ENCODE measurements at regions not wholly inside any gene's neighbourhood (a gene's known extent, or its start where the extent isn't known, plus 50 kb on each side); places are given as distances from the start of the nearest gene placed in this dataset.

DNA sequence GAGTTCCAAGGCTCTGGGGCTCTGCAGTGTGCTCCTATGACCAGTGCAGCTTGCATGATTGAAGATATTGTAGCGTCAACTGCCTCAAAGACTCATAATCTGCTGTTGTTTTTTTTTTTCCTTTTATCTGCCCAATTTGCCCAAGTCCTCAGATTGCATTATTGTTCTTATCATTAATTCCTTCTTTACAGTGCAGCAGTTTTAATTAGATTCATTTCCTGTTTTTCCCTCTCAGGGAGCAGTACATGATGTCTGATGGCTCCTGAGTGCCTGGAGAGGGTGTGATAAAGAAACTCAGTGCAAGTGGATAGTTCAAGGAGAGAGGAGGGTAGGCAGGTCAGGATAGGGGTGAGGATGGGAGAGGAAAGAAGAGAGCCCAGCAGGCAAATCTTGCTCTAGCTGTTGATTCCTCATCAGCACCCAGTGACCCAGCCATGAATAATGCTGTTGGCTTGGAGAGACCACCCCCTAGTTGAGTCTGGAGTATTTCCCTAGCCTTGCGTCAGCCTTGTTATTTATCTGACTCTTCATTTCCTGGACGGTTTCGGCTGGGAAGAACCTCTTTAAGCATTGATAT is 219.6 kb upstream of the SESN3 start:
- Mint-ChIP-seq H3K36me3 (ENCODE audit: low read depth) (no peaks in the 10 kb centered on the region), H3K4me3 (no peak overlapping the region), H3K9me3 (no peaks in the 10 kb centered on the region), H3K27me3 (no peaks in the 10 kb centered on the region), H3K4me1 (no peaks in the 10 kb centered on the region), H3K27ac (no peak overlapping the region)
- no peak for ATAC-seq (replicated peaks)

DNA sequence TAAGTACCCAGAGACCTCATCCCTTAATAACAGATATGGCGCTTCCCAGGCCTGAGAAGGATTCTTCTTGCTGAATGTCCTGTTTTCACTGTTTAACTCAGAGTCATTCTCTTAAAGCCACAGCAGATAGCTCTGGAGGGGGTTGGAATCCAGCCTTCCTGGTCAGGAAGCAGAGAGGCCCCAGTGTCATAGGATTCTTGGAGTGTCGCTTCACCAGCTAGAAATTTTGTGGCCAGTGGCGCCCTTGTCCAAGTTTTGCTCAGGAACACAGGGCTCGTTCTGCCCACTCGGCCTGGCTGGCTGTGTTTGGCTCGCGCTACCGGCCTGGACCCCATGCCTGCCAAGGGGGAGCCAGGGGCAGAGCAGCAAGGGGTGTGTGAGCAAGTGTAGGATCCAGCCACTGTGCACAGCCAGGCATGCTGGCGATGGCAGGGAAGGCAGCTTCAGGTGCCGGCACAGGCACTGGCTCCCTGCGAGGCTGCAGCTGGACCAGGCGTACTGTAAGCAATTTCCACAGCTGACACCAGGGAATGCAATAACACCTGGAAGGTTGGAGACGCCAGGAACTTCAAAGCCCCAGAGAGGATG is 214.8 kb upstream of the SESN3 start:
- no peak for ATAC-seq (replicated peaks)
- Mint-ChIP-seq H3K4me1 (no peaks in the 10 kb centered on the region), H3K9me3 (no peaks in the 10 kb centered on the region), H3K36me3 (ENCODE audit: low read depth) (no peaks in the 10 kb centered on the region), H3K27ac (no peak overlapping the region), H3K27me3 (no peaks in the 10 kb centered on the region), H3K4me3 (no peak overlapping the region)

DNA sequence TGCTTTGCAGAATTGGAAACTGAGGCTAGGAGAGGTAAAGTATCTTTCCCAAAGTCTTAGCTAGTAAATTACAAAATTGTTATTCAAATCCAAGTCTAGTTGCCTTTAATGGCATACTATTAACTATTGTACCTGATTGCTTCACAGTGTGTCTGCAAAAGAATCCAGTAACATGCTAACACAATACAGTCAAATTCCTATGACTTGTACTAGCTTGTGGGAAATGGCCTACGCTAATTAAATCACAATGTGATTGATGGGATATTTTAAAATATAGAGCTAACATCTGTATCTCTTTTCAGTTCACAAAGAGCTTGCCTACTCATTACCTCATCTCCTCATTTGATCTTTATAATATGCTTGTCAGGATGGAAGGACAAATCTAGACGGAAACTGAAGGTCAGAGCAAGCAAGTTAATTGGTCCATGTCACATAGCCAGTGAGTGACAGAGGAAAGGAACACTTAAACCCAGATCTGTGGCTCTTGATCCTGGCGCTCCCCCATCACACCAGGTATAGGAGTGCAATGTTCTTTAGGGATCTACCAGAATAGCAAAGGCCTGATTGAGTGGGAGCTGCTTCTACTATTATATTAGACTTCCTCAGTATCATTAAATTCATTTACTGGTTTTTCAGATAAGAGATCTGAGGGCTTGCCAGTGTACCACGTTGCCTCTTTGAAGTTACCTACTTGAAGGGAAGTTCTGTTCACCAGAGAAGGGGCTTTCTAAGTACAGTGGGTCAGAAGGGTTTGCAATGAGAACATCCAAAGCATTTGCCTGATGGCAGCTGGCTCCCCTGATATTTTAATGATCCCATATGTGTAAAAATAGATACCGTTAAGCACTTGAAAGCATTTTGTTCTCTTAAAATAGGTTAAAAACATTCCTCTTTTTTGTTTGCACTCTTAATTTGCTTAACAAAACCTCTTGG is 213.6 kb upstream of the SESN3 start:
- Mint-ChIP-seq H3K4me1 (no peaks in the 10 kb centered on the region), H3K4me3 (no peak overlapping the region), H3K9me3 (no peaks in the 10 kb centered on the region), H3K27me3 (no peaks in the 10 kb centered on the region), H3K27ac (no peak overlapping the region), H3K36me3 (ENCODE audit: low read depth) (no peaks in the 10 kb centered on the region)
- ATAC-seq (replicated peaks): no peak

DNA sequence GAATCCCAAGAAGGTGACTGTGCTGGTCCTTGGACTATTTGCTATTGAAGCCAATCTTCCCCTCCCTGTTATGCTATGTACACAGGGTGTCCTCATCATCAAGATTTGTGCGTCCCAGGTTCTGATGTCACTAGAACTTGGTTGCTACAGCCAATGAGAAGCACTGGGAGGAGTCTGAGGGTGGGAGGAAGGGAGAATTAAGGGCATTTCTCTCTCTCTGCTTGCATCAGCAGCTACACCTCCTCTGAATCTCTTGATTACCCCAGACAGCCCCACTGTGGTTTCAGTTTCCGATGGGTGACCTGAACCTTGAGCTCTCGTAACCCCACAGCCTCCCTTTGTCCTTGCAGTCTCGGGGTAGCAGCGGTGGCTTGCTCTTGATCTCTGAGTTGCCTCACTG is 212.4 kb upstream of the SESN3 start:
- H3K4me1 Mint-ChIP-seq: no peaks in the 10 kb centered on the region
- H3K4me3 Mint-ChIP-seq: no peak overlapping the region
- H3K27me3 Mint-ChIP-seq: no peaks in the 10 kb centered on the region
- no peaks in the 10 kb centered on the region for H3K36me3 Mint-ChIP-seq (ENCODE audit: low read depth)
- no peak overlapping the region for H3K27ac Mint-ChIP-seq
- no peaks in the 10 kb centered on the region for H3K9me3 Mint-ChIP-seq
- peak; percentile 77 for ATAC-seq (replicated peaks)

DNA sequence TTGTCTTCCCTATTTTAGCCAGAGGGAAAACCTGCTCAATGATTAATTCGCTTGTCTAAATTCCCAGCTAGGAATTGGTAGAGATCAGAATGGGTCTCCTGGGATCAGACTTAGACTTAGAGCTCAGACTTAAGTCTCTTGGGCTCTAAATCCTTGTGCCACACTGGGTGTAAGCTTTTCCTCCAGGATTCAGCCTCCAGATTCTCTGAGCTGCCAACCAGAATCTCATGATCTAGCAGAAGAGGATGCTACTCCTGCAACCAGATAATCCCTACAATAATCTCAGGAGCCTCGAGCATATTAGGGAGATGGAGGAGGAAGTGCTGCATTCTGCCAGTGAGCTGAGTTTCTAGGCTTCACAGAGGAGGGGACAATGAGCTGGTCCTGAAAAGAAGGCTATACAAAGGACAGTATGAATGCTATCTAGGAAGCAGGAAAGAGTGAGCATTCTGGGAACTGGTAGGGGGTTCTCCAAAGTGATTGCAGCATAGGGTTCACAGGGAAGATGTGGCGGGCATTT is 211.6 kb upstream of the SESN3 start:
- H3K36me3 Mint-ChIP-seq (ENCODE audit: low read depth): no peaks in the 10 kb centered on the region
- no peaks in the 10 kb centered on the region for H3K9me3 Mint-ChIP-seq
- no peaks in the 10 kb centered on the region for H3K4me1 Mint-ChIP-seq
- no peak for ATAC-seq (replicated peaks)
- no peaks in the 10 kb centered on the region for H3K27me3 Mint-ChIP-seq
- H3K4me3 Mint-ChIP-seq: no peak overlapping the region
- H3K27ac Mint-ChIP-seq: no peak overlapping the region

DNA sequence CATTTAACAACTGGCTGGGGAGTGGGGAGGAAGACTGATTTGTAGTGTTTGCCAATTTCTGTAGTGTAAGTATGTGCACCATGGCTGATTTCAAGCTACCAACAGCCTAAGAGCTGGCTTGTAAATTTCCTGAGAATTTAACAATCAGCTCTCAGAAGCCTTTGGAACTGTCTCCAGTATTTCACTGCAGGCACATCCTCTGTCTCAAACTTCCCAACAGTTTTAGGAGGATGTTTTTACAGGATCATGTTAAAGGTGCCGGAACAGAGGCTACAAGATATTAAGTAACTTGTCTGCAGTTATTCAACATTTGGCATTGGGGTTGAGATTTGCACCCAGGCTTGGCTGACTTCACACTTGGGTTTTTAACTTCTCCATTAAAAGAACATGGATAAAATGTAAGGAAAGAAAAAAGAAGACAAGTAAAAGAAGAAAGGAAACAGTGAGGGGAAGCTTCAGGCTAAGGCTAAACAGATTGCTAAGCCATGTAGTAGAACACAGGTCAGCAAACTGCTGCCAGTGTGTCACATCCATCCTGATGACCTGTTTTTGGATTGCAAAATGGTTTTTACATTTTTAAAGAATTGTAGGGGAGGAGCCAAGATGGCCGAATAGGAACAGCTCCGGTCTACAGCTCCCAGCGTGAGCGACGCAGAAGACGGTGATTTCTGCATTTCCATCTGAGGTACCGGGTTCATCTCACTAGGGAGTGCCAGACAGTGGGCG is 204.8 kb upstream of the SESN3 start:
- Mint-ChIP-seq H3K27ac (no peak overlapping the region), H3K36me3 (ENCODE audit: low read depth) (no peaks in the 10 kb centered on the region), H3K4me1 (no peaks in the 10 kb centered on the region), H3K27me3 (peaks cover 8% of the 10 kb centered on the region), H3K4me3 (no peak overlapping the region), H3K9me3 (no peaks in the 10 kb centered on the region)
- no peak for ATAC-seq (replicated peaks)

DNA sequence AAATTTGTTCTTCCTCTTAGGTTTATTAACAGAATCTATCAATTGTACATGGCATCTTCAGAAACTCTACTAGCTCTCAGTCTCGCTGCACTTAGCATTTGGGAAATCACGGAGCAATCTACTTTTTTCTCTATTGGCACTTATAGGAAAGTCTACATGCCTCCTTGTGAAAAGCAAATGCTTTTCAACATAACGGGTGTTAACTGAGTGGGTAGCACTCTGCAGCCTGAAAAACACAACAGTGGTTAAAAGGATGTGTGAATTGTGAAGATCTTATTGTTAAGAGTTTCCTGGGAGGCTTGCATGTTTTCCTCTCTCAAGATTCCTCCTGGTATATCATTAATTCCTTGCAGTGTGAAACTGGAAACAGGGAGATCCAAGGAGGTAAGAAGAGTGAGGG is 204.2 kb upstream of the SESN3 start:
- ATAC-seq (replicated peaks): no peak
- Mint-ChIP-seq H3K4me1 (no peaks in the 10 kb centered on the region), H3K27me3 (peaks cover 8% of the 10 kb centered on the region), H3K36me3 (ENCODE audit: low read depth) (no peaks in the 10 kb centered on the region), H3K9me3 (no peaks in the 10 kb centered on the region), H3K27ac (no peak overlapping the region), H3K4me3 (no peak overlapping the region)

DNA sequence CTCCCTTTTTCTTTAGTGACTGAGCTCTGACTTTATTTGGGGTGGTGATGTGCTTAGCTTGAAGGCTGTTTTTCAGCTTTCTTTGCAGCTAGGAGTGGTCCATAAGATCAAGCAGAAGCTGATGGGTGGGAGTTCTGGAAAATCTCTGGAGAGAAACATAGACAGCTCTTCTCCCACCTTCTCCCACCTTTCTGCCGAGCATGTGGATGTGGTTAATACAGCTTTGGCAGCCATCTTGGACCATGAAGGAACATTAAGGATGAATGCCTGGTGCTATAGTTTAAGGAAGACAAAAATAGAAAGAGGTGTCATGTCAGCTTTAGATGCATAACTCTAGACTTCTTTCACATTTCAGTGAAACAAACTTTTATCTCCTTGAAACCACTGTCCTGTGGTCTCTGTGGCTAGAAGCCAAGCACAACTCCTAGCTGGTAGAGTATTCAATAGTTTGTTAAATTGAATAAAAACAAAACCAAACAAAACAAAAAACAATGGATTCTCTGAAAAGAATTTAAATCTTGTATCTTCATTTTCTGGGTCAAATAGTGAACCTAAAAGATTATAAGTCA is 203.6 kb upstream of the SESN3 start:
- no peaks in the 10 kb centered on the region for H3K4me1 Mint-ChIP-seq
- no peak overlapping the region for H3K4me3 Mint-ChIP-seq
- no peaks in the 10 kb centered on the region for H3K36me3 Mint-ChIP-seq (ENCODE audit: low read depth)
- H3K9me3 Mint-ChIP-seq: no peaks in the 10 kb centered on the region
- no peak overlapping the region for H3K27ac Mint-ChIP-seq
- ATAC-seq (replicated peaks): no peak
- peaks cover 8% of the 10 kb centered on the region for H3K27me3 Mint-ChIP-seq

DNA sequence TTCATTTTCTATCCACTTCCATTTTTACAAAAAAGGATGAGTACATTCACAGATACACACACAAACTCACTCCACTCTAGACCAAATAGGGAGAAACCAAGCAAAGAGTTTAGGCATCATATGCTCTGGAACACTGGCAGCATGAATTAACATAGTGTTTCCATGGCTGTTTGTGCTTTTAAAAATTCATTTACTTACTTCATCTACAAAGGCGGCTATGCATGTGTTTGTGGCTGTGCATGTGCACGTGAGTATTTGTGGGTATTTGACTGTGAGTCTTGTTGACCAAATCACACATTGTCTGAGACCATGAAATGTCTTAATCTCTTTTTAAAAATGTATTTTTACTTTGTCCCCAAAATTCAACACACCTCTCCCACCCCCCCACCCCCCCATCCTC is 203.0 kb upstream of the SESN3 start:
- Mint-ChIP-seq H3K36me3 (ENCODE audit: low read depth) (no peaks in the 10 kb centered on the region), H3K27me3 (peaks cover 8% of the 10 kb centered on the region), H3K4me1 (no peaks in the 10 kb centered on the region), H3K4me3 (no peak overlapping the region), H3K27ac (no peak overlapping the region), H3K9me3 (no peaks in the 10 kb centered on the region)
- no peak for ATAC-seq (replicated peaks)

DNA sequence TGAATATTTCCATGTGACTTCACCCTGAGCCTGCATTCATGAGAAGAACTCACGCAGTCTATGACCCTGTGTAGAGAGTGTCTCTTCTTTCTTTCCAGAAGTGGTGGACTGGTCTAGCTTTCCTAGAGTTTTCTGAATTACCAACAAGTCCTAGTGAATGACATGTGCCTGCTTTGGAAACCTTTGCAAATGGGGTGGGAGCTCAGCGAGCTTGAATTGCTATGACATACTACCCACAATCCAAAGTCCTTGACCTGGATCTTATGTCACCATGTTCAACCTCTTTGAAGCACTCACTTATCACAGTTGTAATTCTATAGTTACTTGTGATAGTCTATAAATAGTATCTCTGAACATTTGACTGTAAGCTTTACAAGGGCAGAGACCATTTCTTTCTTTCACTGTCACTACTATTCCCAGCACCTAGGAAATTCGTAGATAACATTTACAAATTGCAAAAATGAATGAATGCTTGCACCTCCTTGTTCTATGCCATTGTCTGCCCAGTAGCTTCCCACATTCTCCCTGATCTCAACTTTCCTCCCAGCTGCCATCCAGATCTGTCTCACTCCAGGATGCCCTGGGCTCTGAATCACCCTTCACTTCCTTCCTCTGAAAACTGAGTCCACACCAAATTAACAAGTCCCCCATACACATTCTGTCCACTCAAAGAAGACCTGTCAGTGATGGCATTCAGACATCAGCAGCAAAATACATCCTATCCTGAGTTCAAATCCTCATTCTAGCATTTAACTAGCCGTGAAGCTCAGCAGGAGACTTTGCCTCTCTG is 201.9 kb upstream of the SESN3 start:
- Mint-ChIP-seq H3K36me3 (ENCODE audit: low read depth) (no peaks in the 10 kb centered on the region), H3K27ac (no peak overlapping the region), H3K4me1 (no peaks in the 10 kb centered on the region), H3K27me3 (peaks cover 8% of the 10 kb centered on the region), H3K4me3 (no peak overlapping the region), H3K9me3 (no peaks in the 10 kb centered on the region)
- no peak for ATAC-seq (replicated peaks)

DNA sequence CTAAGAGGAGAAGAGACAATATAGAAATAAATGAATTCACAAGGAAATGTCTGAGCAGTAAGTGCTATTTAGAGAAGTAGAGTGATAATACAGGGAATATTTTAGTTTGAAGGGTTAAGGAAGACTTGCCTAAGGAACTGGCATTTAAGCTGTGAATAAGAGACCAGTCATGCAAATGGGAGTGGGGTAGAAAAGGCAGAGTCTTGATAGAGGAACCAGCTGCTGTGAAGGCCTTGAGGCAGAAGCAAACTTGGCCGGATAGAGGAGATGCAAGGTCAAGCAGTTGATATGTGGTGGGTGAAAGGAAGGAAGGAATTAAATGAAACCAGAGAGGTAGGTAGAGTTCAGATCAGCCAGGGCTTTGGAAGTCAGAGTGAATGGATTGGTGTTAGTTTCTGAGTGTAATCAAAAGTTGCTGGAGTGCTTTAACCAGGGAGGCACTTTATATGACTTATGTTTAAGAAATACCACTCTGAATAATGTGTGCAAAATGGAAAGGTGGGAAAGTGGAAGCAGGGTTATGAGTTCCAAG is 198.4 kb upstream of the SESN3 start:
- H3K4me1 Mint-ChIP-seq: no peaks in the 10 kb centered on the region
- peaks cover 6% of the 10 kb centered on the region for H3K27me3 Mint-ChIP-seq
- no peak overlapping the region for H3K27ac Mint-ChIP-seq
- H3K36me3 Mint-ChIP-seq (ENCODE audit: low read depth): no peaks in the 10 kb centered on the region
- H3K9me3 Mint-ChIP-seq: no peaks in the 10 kb centered on the region
- H3K4me3 Mint-ChIP-seq: no peak overlapping the region
- ATAC-seq (replicated peaks): no peak

DNA sequence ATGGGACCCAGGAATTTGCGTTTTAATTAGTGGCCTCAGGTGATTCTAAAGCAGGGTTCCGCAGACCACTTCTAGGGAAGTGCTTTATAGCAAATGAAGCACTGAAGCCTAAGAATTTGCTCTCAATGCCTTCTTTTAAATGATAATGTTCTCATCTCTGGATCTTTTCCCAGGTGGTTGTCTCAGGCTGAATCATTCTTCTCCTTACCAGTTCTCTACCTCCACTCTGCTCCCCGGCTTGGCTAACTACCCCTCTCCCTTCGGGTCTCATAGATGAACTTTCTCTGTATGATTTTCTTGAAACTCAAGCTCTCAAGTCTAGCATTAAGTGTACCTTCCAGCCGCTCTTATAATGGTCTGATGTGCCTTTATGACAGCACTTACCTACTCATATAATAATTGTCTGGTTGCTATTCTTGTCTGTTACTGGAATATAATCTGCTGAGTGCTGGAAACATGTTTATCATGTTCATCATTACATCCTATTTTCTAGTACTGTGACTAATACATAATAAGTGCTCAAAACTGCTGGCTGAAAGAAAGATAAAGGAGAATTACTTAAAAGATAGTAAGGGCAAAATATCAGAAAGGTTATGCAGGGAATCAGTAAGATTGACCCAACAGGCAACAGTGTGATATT is 195.9 kb upstream of the SESN3 start:
- no peak for ATAC-seq (replicated peaks)
- H3K9me3 Mint-ChIP-seq: no peaks in the 10 kb centered on the region
- H3K36me3 Mint-ChIP-seq (ENCODE audit: low read depth): no peaks in the 10 kb centered on the region
- H3K27ac Mint-ChIP-seq: no peak overlapping the region
- H3K27me3 Mint-ChIP-seq: peaks cover 4% of the 10 kb centered on the region
- no peaks in the 10 kb centered on the region for H3K4me1 Mint-ChIP-seq
- no peak overlapping the region for H3K4me3 Mint-ChIP-seq

DNA sequence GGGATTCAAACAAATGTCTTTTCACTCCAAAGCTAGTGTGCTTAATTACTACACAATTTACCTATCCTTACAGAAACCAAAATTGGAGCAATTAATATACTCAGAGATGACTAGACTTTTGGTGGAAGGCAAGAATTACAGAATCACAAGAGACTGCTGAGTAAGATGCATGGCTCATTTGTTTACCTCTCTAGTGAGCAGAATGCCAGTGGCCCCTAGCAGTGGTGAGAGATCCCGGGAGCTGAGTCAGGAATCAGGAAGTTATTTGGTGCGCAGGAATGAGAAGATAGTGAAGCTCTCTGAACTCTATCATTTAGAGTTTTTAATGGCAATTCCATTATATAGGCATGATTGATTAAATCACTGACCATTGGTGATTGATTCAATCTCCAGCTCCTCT is 188.9 kb upstream of the SESN3 start:
- no peaks in the 10 kb centered on the region for H3K9me3 Mint-ChIP-seq
- no peaks in the 10 kb centered on the region for H3K27me3 Mint-ChIP-seq
- no peak overlapping the region for H3K27ac Mint-ChIP-seq
- no peak for ATAC-seq (replicated peaks)
- H3K36me3 Mint-ChIP-seq (ENCODE audit: low read depth): no peaks in the 10 kb centered on the region
- H3K4me1 Mint-ChIP-seq: no peaks in the 10 kb centered on the region
- H3K4me3 Mint-ChIP-seq: no peak overlapping the region
